Medulla oblongata (tissue), 1 donor: ENCODE measurements at regions not wholly inside any gene's neighbourhood (a gene's known extent, or its start where the extent isn't known, plus 50 kb on each side); places are given as distances from the start of the nearest gene placed in this dataset.
"Not testable (repeated sequence)": the region's sequence is repeated elsewhere in the genome, so short reads cannot be mapped to it uniquely, and the experiment has no call there.

Source experiments
- DNase-seq: peaks from one replicate; pipeline ENCODE4 v3.0.0-alpha.2; 2015; ENCODE audit errors: extremely low spot score

- DNase-seq: no peak
Measured at GRCh38 chr4:114249561-114249960, 270.1 kb upstream of the ARSJ start.

- no peak for DNase-seq
Measured at GRCh38 chr4:114249976-114250375, 270.5 kb upstream of the ARSJ start.

- DNase-seq: no peak
Measured at GRCh38 chr4:114250439-114250891, 271.0 kb upstream of the ARSJ start.

- DNase-seq: no peak
Measured at GRCh38 chr4:114251020-114251419, 271.6 kb upstream of the ARSJ start.

- no peak for DNase-seq
Measured at GRCh38 chr4:114252499-114252898, 273.1 kb upstream of the ARSJ start.

GRCh38 chr4:114257501-114257900, 278.1 kb upstream of the ARSJ start:
- no peak for DNase-seq

- DNase-seq: not testable (repeated sequence)
Measured at GRCh38 chr4:114262421-114262820, 283.0 kb upstream of the ARSJ start.

- DNase-seq: no peak
Measured at GRCh38 chr4:114263233-114263632, 283.8 kb upstream of the ARSJ start.

- DNase-seq: no peak
Measured at GRCh38 chr4:114264452-114264851, 285.0 kb upstream of the ARSJ start.

GRCh38 chr4:114264877-114265291, 285.4 kb upstream of the ARSJ start:
- DNase-seq: no peak

- DNase-seq: no peak
Measured at GRCh38 chr4:114265342-114265741, 285.9 kb upstream of the ARSJ start.

- no peak for DNase-seq
Measured at GRCh38 chr4:114267976-114268375, 288.5 kb upstream of the ARSJ start.

GRCh38 chr4:114271031-114271430, 291.6 kb upstream of the ARSJ start:
- no peak for DNase-seq

- no peak for DNase-seq
Measured at GRCh38 chr4:114272226-114272625, 292.8 kb upstream of the ARSJ start.

GRCh38 chr4:114273238-114273637, 293.8 kb upstream of the ARSJ start:
- no peak for DNase-seq

GRCh38 chr4:114277690-114278089, 298.2 kb upstream of the ARSJ start:
- DNase-seq: no peak

GRCh38 chr4:114279066-114279465, 299.6 kb upstream of the ARSJ start:
- DNase-seq: no peak

- no peak for DNase-seq
Measured at GRCh38 chr4:114279711-114280110, 300.3 kb upstream of the ARSJ start.

- no peak for DNase-seq
Measured at GRCh38 chr4:114280645-114281044, 301.2 kb upstream of the ARSJ start.

- no peak for DNase-seq
Measured at GRCh38 chr4:114281164-114281960, 301.9 kb upstream of the ARSJ start.

GRCh38 chr4:114282937-114283336, 303.5 kb upstream of the ARSJ start:
- no peak for DNase-seq

GRCh38 chr4:114284629-114285028, 305.2 kb upstream of the ARSJ start:
- DNase-seq: no peak

GRCh38 chr4:114286262-114286810, 306.9 kb upstream of the ARSJ start:
- no peak for DNase-seq
